GM23338 (cell line): ENCODE measurements at regions not wholly inside any gene's neighbourhood (a gene's known extent, or its start where the extent isn't known, plus 50 kb on each side); places are given as distances from the start of the nearest gene placed in this dataset.

Experiments
- ATAC-seq: fragments of 200-7000 bp; cut with Tn5 transposase; 3 replicates; pipeline ENCODE4 v1.9.1; 2020
- DNase-seq: peaks from one replicate; pipeline ENCODE4 v3.0.0-alpha.2; 2015; ENCODE audit warnings: low spot score
- H2AFZ ChIP-seq: fragments of 200-600 bp; sonication (generic); 2 replicates; pipeline ENCODE4 v1.8.0; 2016; ENCODE audit warnings: antibody characterized with exemption, mild to moderate bottlenecking, moderate library complexity
- H3F3A ChIP-seq: fragments of 200-600 bp; sonication (generic); replicated peaks from 2 replicates; pipeline ENCODE4 v1.8.0; 2017; ENCODE audit warnings: antibody characterized with exemption, mixed run types, low read depth
- H3K27ac ChIP-seq: fragments of 200-600 bp; sonication (generic); 2 replicates; pipeline ENCODE4 v1.6.1; 2016; ENCODE audit warnings: low read depth
- H3K27me3 ChIP-seq: fragments of 200-600 bp; sonication (generic); 2 replicates; pipeline ENCODE4 v1.8.0; 2016; ENCODE audit warnings: mild to moderate bottlenecking, mixed run types, moderate library complexity; ENCODE audit not compliant: insufficient read depth
- H3K36me3 ChIP-seq: fragments of 200-600 bp; sonication (generic); 2 replicates; pipeline ENCODE4 v1.8.0; 2016; ENCODE audit warnings: mild to moderate bottlenecking; ENCODE audit not compliant: insufficient read depth
- H3K4me1 ChIP-seq: fragments of 200-600 bp; sonication (generic); 2 replicates; pipeline ENCODE4 v1.8.0; 2016; ENCODE audit warnings: mild to moderate bottlenecking, moderate library complexity; ENCODE audit not compliant: insufficient read depth
- H3K4me2 ChIP-seq: fragments of 200-600 bp; sonication (generic); 2 replicates; pipeline ENCODE4 v1.7.1; 2017; ENCODE audit warnings: mixed run types
- H3K4me3 ChIP-seq: fragments of 200-600 bp; sonication (generic); 2 replicates; pipeline ENCODE4 v1.6.1; 2016; ENCODE audit warnings: mixed run types
- H3K79me2 ChIP-seq: fragments of 200-600 bp; sonication (generic); replicated peaks from 2 replicates; pipeline ENCODE4 v1.8.0; 2017; ENCODE audit warnings: mild to moderate bottlenecking; ENCODE audit not compliant: insufficient read depth
- H3K9me2 ChIP-seq: fragments of 200-600 bp; sonication (generic); 2 replicates; pipeline ENCODE4 v1.8.0; 2017; ENCODE audit not compliant: insufficient read depth
- H4K20me1 ChIP-seq: fragments of 200-600 bp; sonication (generic); replicated peaks from 2 replicates; pipeline ENCODE4 v1.8.0; 2017; ENCODE audit warnings: mild to moderate bottlenecking; ENCODE audit not compliant: insufficient read depth
- H3K27ac Mint-ChIP-seq: 2 replicates; pipeline ENCODE4 v1.8.0; 2020; ENCODE audit warnings: inconsistent platforms, mild to moderate bottlenecking, moderate library complexity, mixed read lengths
- H3K27me3 Mint-ChIP-seq: 3 replicates; pipeline ENCODE4 v1.8.0; 2022; ENCODE audit warnings: low read depth, mild to moderate bottlenecking, moderate library complexity, mixed read lengths, inconsistent platforms; ENCODE audit not compliant: insufficient read depth, poor library complexity
- H3K36me3 Mint-ChIP-seq: 3 replicates; pipeline ENCODE4 v1.8.0; 2021; ENCODE audit warnings: low read depth, mild to moderate bottlenecking, inconsistent platforms, moderate library complexity, mixed read lengths
- H3K4me1 Mint-ChIP-seq: 3 replicates; pipeline ENCODE4 v1.8.0; 2020; ENCODE audit warnings: mild to moderate bottlenecking, inconsistent platforms, mixed read lengths
- H3K4me3 Mint-ChIP-seq: 3 replicates; pipeline ENCODE4 v1.8.0; 2021; ENCODE audit warnings: moderate library complexity, mild to moderate bottlenecking, inconsistent platforms, mixed read lengths
- H3K9me3 Mint-ChIP-seq: 3 replicates; pipeline ENCODE4 v1.8.0; 2020; ENCODE audit warnings: moderate library complexity, mild to moderate bottlenecking, inconsistent platforms, mixed read lengths
- CREB1 ChIP-seq: fragments of 250-450 bp; sonication (Bioruptor Pico); IDR thresholded peaks from 2 replicates; pipeline ENCODE4 v1.5.0; 2020; ENCODE audit warnings: low read depth, mild to moderate bottlenecking, moderate library complexity
- CTCF ChIP-seq, 2 experiments: fragments of 200-600 bp in 1 of 2; sonication (generic) in 1 of 2; conservative IDR thresholded peaks; 2 replicates each; pipeline versions ENCODE4 v1.5.1 to v1.6.1; 2016 to 2017; ENCODE audit warnings: antibody characterized with exemption in 2 of 2, low read depth in 2 of 2, mild to moderate bottlenecking in 2 of 2, moderate library complexity in 1 of 2
- ETS1 ChIP-seq: IDR thresholded peaks from 2 replicates; pipeline ENCODE4 v1.6.1; 2016; ENCODE audit warnings: antibody characterized with exemption
- EZH2 ChIP-seq: fragments of 200-600 bp; sonication (generic); IDR thresholded peaks from one replicate; pipeline ENCODE4 v1.8.0; 2017; ENCODE audit warnings: antibody characterized with exemption, mild to moderate bottlenecking, low read depth; ENCODE audit not compliant: unreplicated experiment
- EZH2phosphoT487 ChIP-seq: fragments of 200-600 bp; sonication (generic); IDR thresholded peaks from one replicate; pipeline ENCODE4 v1.8.1; 2018; ENCODE audit warnings: antibody characterized with exemption; ENCODE audit not compliant: unreplicated experiment
- JUNB ChIP-seq: IDR thresholded peaks from one replicate; pipeline ENCODE4 v1.6.1; 2016; ENCODE audit warnings: antibody characterized with exemption; ENCODE audit not compliant: unreplicated experiment
- REST ChIP-seq: IDR thresholded peaks from one replicate; pipeline ENCODE4 v1.6.1; 2018; ENCODE audit warnings: antibody characterized with exemption; ENCODE audit not compliant: unreplicated experiment
- STAT1 ChIP-seq: IDR thresholded peaks from one replicate; pipeline ENCODE4 v1.6.1; 2016; ENCODE audit warnings: antibody characterized with exemption; ENCODE audit not compliant: unreplicated experiment
- ZNF114 ChIP-seq: fragments of 250-450 bp; sonication (Bioruptor Pico); IDR thresholded peaks from 2 replicates; pipeline ENCODE4 v1.5.0; 2020; ENCODE audit warnings: mild to moderate bottlenecking, moderate library complexity
- TF ChIP-seq, protein P1 (sequence below): fragments of 250-450 bp; sonication (Bioruptor Pico); IDR thresholded peaks from 2 replicates; pipeline ENCODE4 v1.5.0; 2020; ENCODE audit warnings: mild to moderate bottlenecking, moderate library complexity

DNA sequence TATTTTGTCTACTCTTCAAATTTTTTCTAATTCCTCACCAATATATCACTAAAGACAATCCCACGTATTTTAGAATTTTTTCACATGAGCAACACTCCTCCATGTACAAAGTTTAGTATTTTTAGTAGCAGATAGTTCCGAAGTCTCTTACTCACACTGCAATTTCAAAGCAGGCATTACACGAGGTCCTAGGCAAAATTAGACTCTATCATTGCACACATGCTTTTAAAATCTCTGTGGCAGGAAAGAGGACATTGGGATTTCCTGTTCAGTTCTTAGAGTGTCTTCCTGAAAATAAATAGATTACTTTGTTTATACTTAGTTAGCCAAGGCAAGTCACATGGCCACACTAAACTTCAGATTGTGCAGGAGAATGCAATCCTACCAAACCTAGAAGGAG, 847.7 kb downstream of the ROBO2 start (continued):
- no peak for TF ChIP-seq REST

GRCh38 chr3:77889616-77890015, 849.7 kb downstream of the ROBO2 start:
- Histone ChIP-seq H2AFZ (no peak overlapping the region), H3K4me2 (no peak overlapping the region), H3K9me2 (no peaks in the 10 kb centered on the region), H4K20me1 (no peaks in the 10 kb centered on the region), H3K4me3 (no peak overlapping the region), H3K36me3 (no peaks in the 10 kb centered on the region), H3K27ac (no peak overlapping the region), H3K27me3 (no peaks in the 10 kb centered on the region), H3K79me2 (no peaks in the 10 kb centered on the region), H3F3A (no peaks in the 10 kb centered on the region), H3K4me1 (no peaks in the 10 kb centered on the region)
- Mint-ChIP-seq H3K9me3 (peaks cover 8% of the 10 kb centered on the region; the same call in 2 of the 3 replicates), H3K4me1 (no peaks in the 10 kb centered on the region), H3K36me3 (no peaks in the 10 kb centered on the region; the same call in 2 of the 3 replicates), H3K4me3 (no peak overlapping the region), H3K27ac (no peak overlapping the region), H3K27me3 (peaks cover 2% of the 10 kb centered on the region)
- TF ChIP-seq EZH2phosphoT487 (no peak), STAT1 (no peak), CTCF (conservative IDR thresholded peaks at IDR 0.05; ENCODE audit: low read depth in 2 of 2) (no peak), ZNF114 (CRISPR knock-in tag) (no peak), ETS1 (no peak), JUNB (no peak), CREB1 (no peak), EZH2 (no peak)
- TF ChIP-seq, protein P1, sequence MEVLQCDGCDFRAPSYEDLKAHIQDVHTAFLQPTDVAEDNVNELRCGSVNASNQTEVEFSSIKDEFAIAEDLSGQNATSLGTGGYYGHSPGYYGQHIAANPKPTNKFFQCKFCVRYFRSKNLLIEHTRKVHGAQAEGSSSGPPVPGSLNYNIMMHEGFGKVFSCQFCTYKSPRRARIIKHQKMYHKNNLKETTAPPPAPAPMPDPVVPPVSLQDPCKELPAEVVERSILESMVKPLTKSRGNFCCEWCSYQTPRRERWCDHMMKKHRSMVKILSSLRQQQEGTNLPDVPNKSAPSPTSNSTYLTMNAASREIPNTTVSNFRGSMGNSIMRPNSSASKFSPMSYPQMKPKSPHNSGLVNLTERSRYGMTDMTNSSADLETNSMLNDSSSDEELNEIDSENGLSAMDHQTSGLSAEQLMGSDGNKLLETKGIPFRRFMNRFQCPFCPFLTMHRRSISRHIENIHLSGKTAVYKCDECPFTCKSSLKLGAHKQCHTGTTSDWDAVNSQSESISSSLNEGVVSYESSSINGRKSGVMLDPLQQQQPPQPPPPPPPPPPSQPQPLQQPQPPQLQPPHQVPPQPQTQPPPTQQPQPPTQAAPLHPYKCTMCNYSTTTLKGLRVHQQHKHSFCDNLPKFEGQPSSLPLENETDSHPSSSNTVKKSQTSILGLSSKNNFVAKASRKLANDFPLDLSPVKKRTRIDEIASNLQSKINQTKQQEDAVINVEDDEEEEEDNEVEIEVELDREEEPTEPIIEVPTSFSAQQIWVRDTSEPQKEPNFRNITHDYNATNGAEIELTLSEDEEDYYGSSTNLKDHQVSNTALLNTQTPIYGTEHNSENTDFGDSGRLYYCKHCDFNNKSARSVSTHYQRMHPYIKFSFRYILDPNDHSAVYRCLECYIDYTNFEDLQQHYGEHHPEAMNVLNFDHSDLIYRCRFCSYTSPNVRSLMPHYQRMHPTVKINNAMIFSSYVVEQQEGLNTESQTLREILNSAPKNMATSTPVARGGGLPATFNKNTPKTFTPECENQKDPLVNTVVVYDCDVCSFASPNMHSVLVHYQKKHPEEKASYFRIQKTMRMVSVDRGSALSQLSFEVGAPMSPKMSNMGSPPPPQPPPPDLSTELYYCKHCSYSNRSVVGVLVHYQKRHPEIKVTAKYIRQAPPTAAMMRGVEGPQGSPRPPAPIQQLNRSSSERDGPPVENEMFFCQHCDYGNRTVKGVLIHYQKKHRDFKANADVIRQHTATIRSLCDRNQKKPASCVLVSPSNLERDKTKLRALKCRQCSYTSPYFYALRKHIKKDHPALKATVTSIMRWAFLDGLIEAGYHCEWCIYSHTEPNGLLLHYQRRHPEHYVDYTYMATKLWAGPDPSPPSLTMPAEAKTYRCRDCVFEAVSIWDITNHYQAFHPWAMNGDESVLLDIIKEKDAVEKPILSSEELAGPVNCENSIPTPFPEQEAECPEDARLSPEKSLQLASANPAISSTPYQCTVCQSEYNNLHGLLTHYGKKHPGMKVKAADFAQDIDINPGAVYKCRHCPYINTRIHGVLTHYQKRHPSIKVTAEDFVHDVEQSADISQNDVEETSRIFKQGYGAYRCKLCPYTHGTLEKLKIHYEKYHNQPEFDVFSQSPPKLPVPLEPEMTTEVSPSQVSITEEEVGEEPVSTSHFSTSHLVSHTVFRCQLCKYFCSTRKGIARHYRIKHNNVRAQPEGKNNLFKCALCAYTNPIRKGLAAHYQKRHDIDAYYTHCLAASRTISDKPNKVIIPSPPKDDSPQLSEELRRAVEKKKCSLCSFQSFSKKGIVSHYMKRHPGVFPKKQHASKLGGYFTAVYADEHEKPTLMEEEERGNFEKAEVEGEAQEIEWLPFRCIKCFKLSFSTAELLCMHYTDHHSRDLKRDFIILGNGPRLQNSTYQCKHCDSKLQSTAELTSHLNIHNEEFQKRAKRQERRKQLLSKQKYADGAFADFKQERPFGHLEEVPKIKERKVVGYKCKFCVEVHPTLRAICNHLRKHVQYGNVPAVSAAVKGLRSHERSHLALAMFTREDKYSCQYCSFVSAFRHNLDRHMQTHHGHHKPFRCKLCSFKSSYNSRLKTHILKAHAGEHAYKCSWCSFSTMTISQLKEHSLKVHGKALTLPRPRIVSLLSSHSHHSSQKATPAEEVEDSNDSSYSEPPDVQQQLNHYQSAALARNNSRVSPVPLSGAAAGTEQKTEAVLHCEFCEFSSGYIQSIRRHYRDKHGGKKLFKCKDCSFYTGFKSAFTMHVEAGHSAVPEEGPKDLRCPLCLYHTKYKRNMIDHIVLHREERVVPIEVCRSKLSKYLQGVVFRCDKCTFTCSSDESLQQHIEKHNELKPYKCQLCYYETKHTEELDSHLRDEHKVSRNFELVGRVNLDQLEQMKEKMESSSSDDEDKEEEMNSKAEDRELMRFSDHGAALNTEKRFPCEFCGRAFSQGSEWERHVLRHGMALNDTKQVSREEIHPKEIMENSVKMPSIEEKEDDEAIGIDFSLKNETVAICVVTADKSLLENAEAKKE (CRISPR knock-in tag), result no peak
- no peak for ATAC-seq
- DNase-seq, result no peak
